ENCODE measurements at regions not wholly inside any gene's neighbourhood (a gene's known extent, or its start where the extent isn't known, plus 50 kb on each side); places are given as distances from the start of the nearest gene placed in this dataset.

GRCh38 chr4:100022792-100023222 lies 72.7 kb upstream of the H2AZ1 start (continued):
- no peak for TF ChIP-seq ZBTB34 (CRISPR knock-in tag; IDR thresholded peaks at IDR 0.05)

- ATAC-seq, result no peak
- no peak for TF ChIP-seq FOXJ2 (tag; IDR thresholded peaks at IDR 0.05)
- TF ChIP-seq L3MBTL2 (IDR thresholded peaks at IDR 0.05), result no peak
- no peak for TF ChIP-seq ZNF197 (CRISPR knock-in tag; IDR thresholded peaks at IDR 0.05; ENCODE audit: low read depth)
- TF ChIP-seq CSDE1 (IDR thresholded peaks at IDR 0.05), result no peak
- no peak for TF ChIP-seq CGGBP1 (CRISPR knock-in tag; IDR thresholded peaks at IDR 0.05)
- no peak for TF ChIP-seq RREB1 (CRISPR knock-in tag; IDR thresholded peaks at IDR 0.05)
- no peak for TF ChIP-seq SIN3A (IDR thresholded peaks at IDR 0.05; ENCODE audit: borderline replicate concordance in 2 of 2, control insufficient read depth in 1 of 2, low read depth in 2 of 2, low read length in 2 of 2)
- no peak for TF ChIP-seq FOSL1 (tag; conservative IDR thresholded peaks at IDR 0.05)
- no peak for TF ChIP-seq HCFC1 (IDR thresholded peaks at IDR 0.05; ENCODE audit: low read depth, low read length)
- TF ChIP-seq ZFP91 (CRISPR knock-in tag; IDR thresholded peaks at IDR 0.05), result no peak
These were observed 69.7 kb upstream of the H2AZ1 start for GRCh38 chr4:100019821-100020220.

More at GRCh38 chr4:100019821-100020220, 69.7 kb upstream of the H2AZ1 start:
- no TSS peak for BruUV-seq (replicated peaks)
- no peak overlapping the region for H2AFZ ChIP-seq (ENCODE audit: low read depth, low read length)
- H3K9me3 ChIP-seq (replicated peaks; ENCODE audit: control insufficient read depth, insufficient read depth, low read depth, low read length), result no peaks in the 10 kb centered on the region
- H3K4me3 ChIP-seq, result no peak overlapping the region
- ChIA-PET POLR2A (no interaction called here), CTCF (ENCODE audit: low intra/inter-chr PET ratio) (no interaction called here)
- H3K79me2 ChIP-seq (ENCODE audit: control insufficient read depth, insufficient read depth, low read length), result no peaks in the 10 kb centered on the region
- DNase-seq (ENCODE audit: extremely low read depth in 1 of 4, low spot score in 3 of 4) (no peak), FAIRE-seq (no peak)
- no peak overlapping the region for H3K4me2 ChIP-seq (ENCODE audit: insufficient read depth, low read length)
- H3K27ac ChIP-seq (ENCODE audit: extremely low read depth, low read depth, low read length), result no peak overlapping the region
- no peaks in the 10 kb centered on the region for H4K20me1 ChIP-seq (replicated peaks; ENCODE audit: control insufficient read depth, insufficient read depth, low read length)
- in situ Hi-C loops (cut with MboI) (no loop called here), intact Hi-C loops (cut with micrococcal nuclease) (no loop called here)
- H3K9me1 ChIP-seq (ENCODE audit: control insufficient read depth, insufficient read depth, low read length), result no peaks in the 10 kb centered on the region
- no peak overlapping the region for H3K9ac ChIP-seq (ENCODE audit: insufficient read depth in 1 of 2, low read depth in 2 of 2, low read length in 2 of 2)
- H3K4me1 ChIP-seq (replicated peaks in 1 of 2; ENCODE audit: control insufficient read depth in 2 of 2, insufficient read depth in 2 of 2, low read length in 2 of 2), result no peaks in the 10 kb centered on the region
- H3K36me3 ChIP-seq (ENCODE audit: control insufficient read depth, insufficient read depth, low read length), result no peaks in the 10 kb centered on the region
- 0% methylated on average over 1 of the region's 1 CpG for WGBS (ENCODE audit: insufficient coverage, low coverage, missing lambda C conversion rate)
- no peaks in the 10 kb centered on the region for H3K27me3 ChIP-seq (ENCODE audit: control insufficient read depth in 2 of 2, insufficient read depth in 2 of 2, low read length in 2 of 2)

All from K562 (cell line).